GM21381 (cell line): ENCODE measurements at regions not wholly inside any gene's neighbourhood (a gene's known extent, or its start where the extent isn't known, plus 50 kb on each side); places are given as distances from the start of the nearest gene placed in this dataset.
"Not testable (repeated sequence)": the region's sequence is repeated elsewhere in the genome, so short reads cannot be mapped to it uniquely, and the experiment has no call there.

ENCODE experiments used
- ATAC-seq: cut with Tn5 transposase; IDR thresholded peaks from one replicate; pipeline ENCODE4 v1.9.1; 2021; ENCODE audit warnings: mild to moderate bottlenecking, moderate library complexity; ENCODE audit not compliant: unreplicated experiment

- ATAC-seq, result peak; percentile 94
Measured at GRCh38 chr1:199089393-199090122, 450.7 kb downstream of the PTPRC start.

GRCh38 chr1:199095628-199096027, 456.8 kb downstream of the PTPRC start:
- not testable (repeated sequence) for ATAC-seq

GRCh38 chr1:199096591-199096990, 457.8 kb downstream of the PTPRC start:
- ATAC-seq, result no peak

GRCh38 chr1:199098468-199098867, 459.6 kb downstream of the PTPRC start:
- no peak for ATAC-seq

- ATAC-seq, result no peak
Measured at GRCh38 chr1:199101139-199101538, 462.3 kb downstream of the PTPRC start.

GRCh38 chr1:199101635-199102034, 462.8 kb downstream of the PTPRC start:
- no peak for ATAC-seq

- ATAC-seq, result peak; percentile 69
Measured at GRCh38 chr1:199102239-199102638, 463.4 kb downstream of the PTPRC start.

GRCh38 chr1:199109160-199109559, 470.3 kb downstream of the PTPRC start:
- no peak for ATAC-seq

- ATAC-seq, result no peak
Measured at GRCh38 chr1:199112365-199112764, 473.5 kb downstream of the PTPRC start.

GRCh38 chr1:199113265-199113869, 474.5 kb downstream of the PTPRC start:
- ATAC-seq, result no peak

- no peak for ATAC-seq
Measured at GRCh38 chr1:199116488-199116887, 477.6 kb downstream of the PTPRC start.

- no peak for ATAC-seq
Measured at GRCh38 chr1:199121047-199121446, 482.2 kb downstream of the PTPRC start.

GRCh38 chr1:199122085-199122484, 483.2 kb downstream of the PTPRC start:
- ATAC-seq, result no peak

- no peak for ATAC-seq
Measured at GRCh38 chr1:199122532-199123311, 483.9 kb downstream of the PTPRC start.

GRCh38 chr1:199123615-199124014, 484.8 kb downstream of the PTPRC start:
- ATAC-seq, result no peak

GRCh38 chr1:199124351-199124750, 485.5 kb downstream of the PTPRC start:
- no peak for ATAC-seq

GRCh38 chr1:199129247-199129646, 490.4 kb downstream of the PTPRC start:
- no peak for ATAC-seq

GRCh38 chr1:199132006-199132405, 493.2 kb downstream of the PTPRC start:
- no peak for ATAC-seq

- no peak for ATAC-seq
Measured at GRCh38 chr1:199135901-199136300, 497.1 kb downstream of the PTPRC start.

GRCh38 chr1:199138061-199138460, 499.2 kb downstream of the PTPRC start:
- ATAC-seq, result no peak

GRCh38 chr1:199149591-199149990, 510.8 kb downstream of the PTPRC start:
- no peak for ATAC-seq

- ATAC-seq, result no peak
Measured at GRCh38 chr1:199150756-199151155, 511.9 kb downstream of the PTPRC start.
